Endothelial cell of umbilical vein (primary cell): ENCODE measurements at regions not wholly inside any gene's neighbourhood (a gene's known extent, or its start where the extent isn't known, plus 50 kb on each side); places are given as distances from the start of the nearest gene placed in this dataset.

Experiments
- BruUV-seq: library from RNA; stranded (reverse); fragments of 400-500 nt; replicated peaks from 2 replicates; lab custom pipeline; 2021; lab: Mats Ljungman, UMichigan
- CTCF ChIA-PET: fragments of 300-600, 350-600 bp; sonication (Branson Sonifier 250); formaldehyde crosslinking; loops from one replicate; lab custom pipeline; 2021; ENCODE audit warnings: antibody characterized with exemption, inconsistent platforms; lab: Charles Lee
- POLR2A ChIA-PET: fragments of 300-600, 350-600 bp; sonication (Branson Sonifier 250); formaldehyde crosslinking; loops from one replicate; lab custom pipeline; 2021; ENCODE audit warnings: antibody characterized with exemption, inconsistent platforms; lab: Charles Lee
- DNase-seq: peaks from one replicate; pipeline ENCODE4 v3.0.0-alpha.2; 2011; ENCODE audit warnings: low read depth, low spot score
- FAIRE-seq: peaks from 2 replicates; lab custom pipeline; 2011; peaks lifted over from hg19 to GRCh38; lab: Jason Lieb, UNC
- H2AFZ ChIP-seq: 2 replicates; pipeline ENCODE4 v1.6.0; 2012; ENCODE audit warnings: low read depth, low read length, control low read depth, inconsistent platforms
- H3K27ac ChIP-seq: 2 replicates; pipeline ENCODE4 v1.5.1; 2011; ENCODE audit warnings: low read depth, mild to moderate bottlenecking, control low read depth, low read length, moderate library complexity; ENCODE audit not compliant: insufficient read depth
- H3K27me3 ChIP-seq, 2 experiments: 2 replicates each; pipeline versions ENCODE4 v1.6.0 to v1.6.1; 2011; ENCODE audit warnings: low read length in 2 of 2, mixed read lengths in 1 of 2; ENCODE audit not compliant: control insufficient read depth in 2 of 2, insufficient read depth in 2 of 2
- H3K36me3 ChIP-seq, 2 experiments: 2 replicates in 1 of 2; 3 replicates in 1 of 2; pipeline ENCODE4 v1.5.1; 2011; ENCODE audit warnings: low read length in 2 of 2, mild to moderate bottlenecking in 1 of 2, moderate library complexity in 1 of 2; ENCODE audit not compliant: control insufficient read depth in 2 of 2, insufficient read depth in 2 of 2; ENCODE audit errors: extremely low read depth in 1 of 2
- H3K4me1 ChIP-seq: 3 replicates; pipeline ENCODE4 v1.5.1; 2011; ENCODE audit warnings: mild to moderate bottlenecking, low read length; ENCODE audit not compliant: control insufficient read depth, insufficient read depth; ENCODE audit errors: extremely low read depth
- H3K4me2 ChIP-seq: 2 replicates; pipeline ENCODE4 v1.6.1; 2011; ENCODE audit warnings: low read length, control low read depth, mixed read lengths; ENCODE audit not compliant: insufficient read depth
- H3K4me3 ChIP-seq, 3 experiments: fragments of 200-600 bp in 1 of 3; sonication (generic), shearing (Covaris generic) in 1 of 3; replicated peaks in 1 of 3; 2 replicates each; pipeline ENCODE4 v1.5.1; 2011 to 2016; ENCODE audit warnings: control low read depth in 3 of 3, low read length in 3 of 3, mild to moderate bottlenecking in 2 of 3, inconsistent platforms in 1 of 3, low read depth in 1 of 3, moderate library complexity in 1 of 3; ENCODE audit not compliant: insufficient read depth in 1 of 3
- H3K79me2 ChIP-seq: 2 replicates; pipeline ENCODE4 v1.6.0; 2012; ENCODE audit warnings: low read length, inconsistent platforms; ENCODE audit not compliant: control insufficient read depth, insufficient read depth
- H3K9ac ChIP-seq: replicated peaks from 2 replicates; pipeline ENCODE3; 2011; ENCODE audit warnings: low read length, control low read depth; ENCODE audit not compliant: insufficient read depth; ENCODE audit errors: extremely low read depth
- H3K9me1 ChIP-seq: replicated peaks from 3 replicates; pipeline ENCODE4 v1.6.0; 2011; ENCODE audit warnings: mild to moderate bottlenecking, low read length; ENCODE audit not compliant: control insufficient read depth, insufficient read depth; ENCODE audit errors: extremely low read depth
- H3K9me3 ChIP-seq: replicated peaks from 2 replicates; pipeline ENCODE4 v1.5.1; 2012; ENCODE audit warnings: low read length, inconsistent platforms; ENCODE audit not compliant: control insufficient read depth, insufficient read depth
- H4K20me1 ChIP-seq: replicated peaks from 2 replicates; pipeline ENCODE3; 2011; ENCODE audit warnings: mild to moderate bottlenecking, low read length; ENCODE audit not compliant: control insufficient read depth, insufficient read depth; ENCODE audit errors: extremely low read depth
- GATA2 ChIP-seq: IDR thresholded peaks from 2 replicates; pipeline ENCODE4 v1.7.0; 2011; ENCODE audit warnings: low read depth, mild to moderate bottlenecking, moderate library complexity, mixed read lengths, low read length; ENCODE audit not compliant: insufficient read length, insufficient read depth
- MYC ChIP-seq: IDR thresholded peaks from one replicate; pipeline ENCODE4 v1.6.1; 2011; ENCODE audit warnings: mild to moderate bottlenecking, low read depth, low read length
- POLR2A ChIP-seq: IDR thresholded peaks from 2 replicates; pipeline ENCODE4 v1.6.1; 2012; ENCODE audit warnings: low read depth, mild to moderate bottlenecking, control low read depth, low read length
- POLR2AphosphoS5 ChIP-seq: IDR thresholded peaks from 2 replicates; pipeline ENCODE4 v1.6.1; 2012; ENCODE audit warnings: low read depth, mild to moderate bottlenecking, control low read depth, low read length, moderate library complexity; ENCODE audit not compliant: insufficient read depth
- dilution Hi-C: fragments of 300-500 bp; cut with MboI; formaldehyde crosslinking; loops from one replicate; pipeline ENCODE4 v1.15.0; 2019; ENCODE audit warnings: low sequenced_read_pairs; ENCODE audit not compliant: extremely low pct_ligation_motif_present
- intact Hi-C: fragments of 100-400 bp; cut with micrococcal nuclease; formaldehyde crosslinking; loops from one replicate; pipeline ENCODE4 v1.10.0; 2022

DNA sequence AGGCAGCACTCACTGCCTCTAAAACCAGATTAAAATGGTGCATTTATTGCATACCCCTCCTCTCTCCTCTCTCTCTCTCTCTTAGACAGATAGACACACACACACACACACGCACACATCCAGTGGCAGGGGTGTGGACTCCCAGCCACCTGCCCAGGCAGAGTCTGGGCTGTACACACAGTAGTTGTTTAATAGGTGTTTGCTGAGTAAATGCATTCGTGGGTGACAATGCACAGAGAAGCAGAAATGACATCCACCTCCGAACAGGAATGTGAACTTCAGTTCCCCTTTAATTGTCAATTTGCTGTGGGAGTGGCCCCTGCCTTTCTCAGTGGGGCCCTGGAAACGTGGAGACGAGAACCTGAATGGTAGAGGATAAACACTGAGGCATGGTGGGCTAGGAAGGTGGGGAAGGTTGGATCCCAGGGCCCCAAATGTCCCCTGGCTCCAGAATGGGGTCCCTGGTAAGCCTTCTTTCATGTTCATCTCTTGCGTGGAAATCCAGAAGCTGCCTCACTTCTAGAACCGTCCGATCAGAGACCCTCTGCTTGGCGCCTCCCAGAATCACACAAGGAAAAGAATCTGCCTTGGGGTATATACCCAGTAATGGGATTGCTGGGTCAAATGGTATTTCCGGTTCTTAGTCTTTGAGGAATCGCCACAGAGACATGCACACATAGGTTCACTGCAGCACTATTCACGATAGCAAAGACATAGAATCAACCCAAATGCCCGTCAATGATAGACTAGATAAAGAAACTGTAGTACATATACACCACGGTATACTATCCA lies 58.5 kb upstream of the ECHDC3 start:
- FAIRE-seq (no peak), DNase-seq (no peak)
- dilution Hi-C loops (no loop called here), intact Hi-C loops (loop anchor here (2.0 kb wide), 1 partner anchor 33 kb away; no protein-coding TSS in a partner anchor)
- peaks cover 43% of the 10 kb centered on the region for H3K4me1 ChIP-seq
- H3K4me3 ChIP-seq, result no peak overlapping the region
- no TSS peak for BruUV-seq
- POLR2A ChIA-PET, result no interaction called here
- no peak for TF ChIP-seq MYC
- H3K9me1 ChIP-seq, result no peaks in the 10 kb centered on the region
- no peaks in the 10 kb centered on the region for H3K79me2 ChIP-seq
- CTCF ChIA-PET, result interaction anchor here (1.3 to 1.7 kb wide), 2 partner anchors 10 to 41 kb away, joined by 3 to 8 read pairs; no protein-coding TSS in a partner anchor
- H3K27me3 ChIP-seq, result no peaks in the 10 kb centered on the region
- H3K36me3 ChIP-seq, result no peaks in the 10 kb centered on the region
- H3K9me3 ChIP-seq, result no peaks in the 10 kb centered on the region
- H3K4me2 ChIP-seq, result no peak overlapping the region
- H4K20me1 ChIP-seq, result no peaks in the 10 kb centered on the region
- no peak overlapping the region for H3K27ac ChIP-seq
- H3K9ac ChIP-seq, result no peak overlapping the region
- no peak overlapping the region for H2AFZ ChIP-seq

DNA sequence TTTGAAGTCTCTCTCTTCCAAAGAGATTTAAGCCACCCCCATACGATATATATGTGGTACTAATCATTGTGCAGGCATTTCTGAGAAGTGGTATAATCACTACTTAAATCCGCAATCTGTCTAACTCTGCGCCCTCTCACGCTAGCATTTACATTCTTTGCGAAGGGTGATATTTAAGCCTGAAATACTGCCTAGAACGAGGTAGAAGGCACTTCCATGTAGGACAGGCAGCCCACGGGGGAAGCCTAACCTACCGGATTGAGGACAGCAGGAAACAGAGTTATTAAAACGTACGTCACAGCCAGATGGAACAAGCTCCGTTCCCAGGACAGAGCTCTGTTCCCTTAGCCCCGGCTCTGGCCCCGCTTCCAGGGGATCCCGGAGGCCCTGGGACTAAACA lies 59.3 kb upstream of the ECHDC3 start:
- CTCF ChIA-PET, result interaction anchor here (1.3 kb wide), 1 partner anchor 9 kb away, joined by 3 read pairs; no protein-coding TSS in a partner anchor
- no peak for DNase-seq

More for the DNA sequence above, 59.3 kb upstream of the ECHDC3 start:
- Histone ChIP-seq H3K9me3 (no peaks in the 10 kb centered on the region), H3K27me3 (no peaks in the 10 kb centered on the region), H3K9ac (no peak overlapping the region), H3K4me3 (no peak overlapping the region), H3K9me1 (no peaks in the 10 kb centered on the region), H3K4me1 (peaks cover 43% of the 10 kb centered on the region), H3K4me2 (no peak overlapping the region), H3K36me3 (no peaks in the 10 kb centered on the region), H3K27ac (no peak overlapping the region), H3K79me2 (no peaks in the 10 kb centered on the region), H2AFZ (no peak overlapping the region), H4K20me1 (no peaks in the 10 kb centered on the region)
- FAIRE-seq, result no peak
- intact Hi-C loops (no loop called here), dilution Hi-C loops (no loop called here)
- TF ChIP-seq POLR2A (no peak), GATA2 (no peak), MYC (no peak), POLR2AphosphoS5 (no peak)
- POLR2A ChIA-PET, result no interaction called here
- no TSS peak for BruUV-seq
